LNCAP (cell line): ENCODE measurements at regions not wholly inside any gene's neighbourhood (a gene's known extent, or its start where the extent isn't known, plus 50 kb on each side); places are given as distances from the start of the nearest gene placed in this dataset.

Source experiments
- CTCF ChIP-seq: fragments of 450-650 bp; IDR thresholded peaks from 2 replicates; pipeline ENCODE4 v1.5.1; 2017; ENCODE audit warnings: mild to moderate bottlenecking

GRCh38 chr1:72623299-72623708, 341.0 kb upstream of the NEGR1 start:
- peak; percentile 70 for TF ChIP-seq CTCF

GRCh38 chr1:72620453-72620852, 338.1 kb upstream of the NEGR1 start:
- TF ChIP-seq CTCF = no peak

- TF ChIP-seq CTCF = no peak
These were observed 324.0 kb upstream of the NEGR1 start for GRCh38 chr1:72606216-72606810.

GRCh38 chr1:72601035-72601674, 318.8 kb upstream of the NEGR1 start:
- TF ChIP-seq CTCF = no peak

GRCh38 chr1:72586023-72586685, 303.8 kb upstream of the NEGR1 start:
- TF ChIP-seq CTCF = no peak

- no peak for TF ChIP-seq CTCF
These were observed 297.3 kb upstream of the NEGR1 start for GRCh38 chr1:72579629-72580028.

- TF ChIP-seq CTCF = no peak
These were observed 288.5 kb upstream of the NEGR1 start for GRCh38 chr1:72570815-72571214.
